ENCODE measurements at regions not wholly inside any gene's neighbourhood (a gene's known extent, or its start where the extent isn't known, plus 50 kb on each side); places are given as distances from the start of the nearest gene placed in this dataset.

GRCh38 chr15:96756146-96756545 lies 425.6 kb downstream of the NR2F2 start:
- DNase-seq, result no peak

DNA sequence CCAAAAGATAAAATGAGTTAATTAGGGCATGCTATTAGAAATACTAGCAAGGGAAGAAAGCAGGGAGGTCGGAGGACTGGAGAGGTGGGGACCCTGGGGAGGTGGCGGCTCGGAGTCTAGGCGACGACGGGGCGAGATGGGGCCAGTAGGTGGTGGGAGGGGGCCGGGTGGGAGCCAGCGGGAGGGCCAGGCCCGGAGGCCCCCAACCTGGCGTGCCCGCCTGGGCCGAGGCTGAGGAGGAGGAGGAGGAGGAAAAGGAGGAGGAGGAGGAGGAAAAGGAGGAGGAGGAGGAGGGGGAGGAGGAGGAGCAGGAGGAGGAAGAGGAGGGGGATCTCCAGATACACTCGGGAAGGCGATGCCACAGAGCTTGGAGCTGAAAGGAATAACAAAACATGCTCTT lies 426.2 kb downstream of the NR2F2 start:
- no peak for DNase-seq

GRCh38 chr15:96762566-96762965 lies 432.1 kb downstream of the NR2F2 start:
- no peak for DNase-seq

DNA sequence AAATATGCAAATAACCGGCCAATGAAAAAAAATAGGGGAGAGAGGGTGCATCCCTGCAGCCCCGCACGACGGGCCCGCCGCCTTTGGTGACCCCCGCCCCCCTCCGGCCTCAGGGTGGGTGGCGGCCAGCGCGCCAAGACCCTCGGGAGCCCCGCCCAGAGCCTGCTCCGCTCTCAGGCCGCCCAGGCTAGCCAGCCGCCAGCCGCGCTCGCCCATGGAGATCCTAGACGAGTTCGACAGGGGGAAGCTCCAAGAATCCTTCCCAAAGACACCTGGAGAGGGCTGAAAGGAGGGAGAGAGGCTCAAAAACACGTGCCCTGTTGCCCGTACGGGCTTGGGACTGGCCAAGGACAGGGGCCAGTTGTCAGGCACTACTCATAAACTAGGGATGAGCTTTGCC lies 434.0 kb downstream of the NR2F2 start:
- DNase-seq, result no peak

- no peak for DNase-seq
Observed at GRCh38 chr15:96764946-96765345, 434.4 kb downstream of the NR2F2 start.

DNA sequence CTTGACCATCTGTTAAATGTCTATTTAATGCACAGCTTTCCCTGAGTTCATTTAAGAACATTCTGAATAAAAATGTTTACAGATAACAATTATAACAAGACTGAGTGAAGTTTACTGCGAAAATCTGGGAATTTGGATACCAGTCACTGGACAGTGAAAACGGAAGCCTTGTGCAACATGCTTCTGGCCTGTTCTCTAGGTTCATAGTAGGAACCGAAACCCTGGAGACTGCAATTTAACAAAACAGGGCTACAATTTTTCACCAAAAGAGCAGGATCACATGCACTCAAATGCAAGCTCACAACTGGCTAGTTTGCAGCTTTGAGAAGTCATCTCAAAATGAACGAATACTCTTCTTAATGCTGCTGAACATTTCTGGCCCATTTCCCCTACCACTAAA lies 435.9 kb downstream of the NR2F2 start:
- no peak for DNase-seq

DNA sequence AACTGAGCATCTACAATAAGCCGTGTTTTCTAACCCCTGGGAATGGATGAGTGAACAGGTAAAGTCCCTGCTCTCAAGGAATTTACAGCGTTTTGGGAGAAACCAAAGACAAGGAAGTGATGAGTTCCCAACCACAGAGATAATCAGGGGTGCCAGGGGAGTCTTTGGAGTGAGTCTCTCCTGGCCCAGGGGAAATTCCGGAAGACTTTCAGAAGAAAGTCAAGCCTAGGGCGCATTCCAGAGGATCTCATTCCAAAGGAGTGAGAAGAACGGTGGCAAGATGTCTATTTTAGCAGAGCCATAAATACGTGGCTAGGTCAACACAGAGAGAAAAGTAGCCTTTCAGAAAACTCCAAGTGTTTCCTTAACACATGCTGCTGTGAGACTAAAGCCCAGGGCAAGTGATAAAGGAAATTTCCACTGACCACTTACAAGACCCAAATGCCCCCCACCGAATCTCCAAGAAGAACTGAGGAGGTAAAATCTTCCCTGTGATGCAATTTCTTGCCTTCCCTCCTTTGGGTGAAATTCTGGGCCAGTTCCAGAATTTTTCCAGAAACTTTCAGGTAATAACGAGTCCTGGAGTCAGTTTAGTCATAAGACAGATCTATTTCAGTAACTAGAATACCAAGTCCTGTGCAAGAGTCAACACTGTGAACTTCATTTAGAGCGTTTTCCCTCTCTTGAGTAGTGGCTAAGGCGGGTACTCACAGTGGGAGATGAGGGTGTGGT lies 437.4 kb downstream of the NR2F2 start:
- DNase-seq, result no peak

DNA sequence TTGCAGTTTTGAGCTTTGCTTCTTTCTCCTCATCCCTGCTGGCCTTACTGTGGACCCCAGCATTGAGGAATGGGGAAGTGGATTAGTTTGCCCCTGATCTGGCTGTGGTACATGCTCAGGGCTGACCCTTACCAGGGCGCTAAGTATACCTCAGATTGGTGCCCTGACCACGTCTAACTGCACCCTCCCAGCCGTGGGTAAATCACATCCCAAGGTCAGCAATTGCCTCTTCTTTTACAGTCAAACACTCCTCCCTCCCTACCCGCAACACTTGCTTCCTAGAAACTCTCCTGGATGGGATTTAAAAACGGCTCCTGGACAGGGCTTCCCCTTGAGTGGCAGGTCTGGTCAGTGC lies 437.9 kb downstream of the NR2F2 start:
- no peak for DNase-seq

- DNase-seq, result no peak
Observed at GRCh38 chr15:96771035-96771434, 440.5 kb downstream of the NR2F2 start.

DNA sequence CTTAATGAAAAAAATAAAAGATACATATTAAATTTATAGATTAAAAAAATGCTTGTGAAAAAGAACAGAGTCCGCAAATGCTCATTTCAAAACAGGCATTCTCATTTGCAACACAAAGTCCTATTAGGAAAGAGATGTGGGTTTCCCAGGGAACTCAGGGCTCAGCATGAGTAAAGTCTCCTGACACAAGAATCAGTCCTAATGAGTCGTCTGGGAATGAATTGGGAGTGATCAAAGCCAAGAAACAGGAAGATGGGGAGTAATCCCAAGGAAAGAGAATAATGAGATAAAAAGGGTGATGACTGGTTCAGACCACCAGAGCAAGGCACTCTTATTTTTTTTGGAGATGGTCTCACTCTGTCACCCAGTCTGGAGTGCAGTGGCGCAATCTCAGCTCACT lies 443.7 kb downstream of the NR2F2 start:
- no peak for DNase-seq

GRCh38 chr15:96783746-96784145 lies 453.2 kb downstream of the NR2F2 start:
- no peak for DNase-seq

DNA sequence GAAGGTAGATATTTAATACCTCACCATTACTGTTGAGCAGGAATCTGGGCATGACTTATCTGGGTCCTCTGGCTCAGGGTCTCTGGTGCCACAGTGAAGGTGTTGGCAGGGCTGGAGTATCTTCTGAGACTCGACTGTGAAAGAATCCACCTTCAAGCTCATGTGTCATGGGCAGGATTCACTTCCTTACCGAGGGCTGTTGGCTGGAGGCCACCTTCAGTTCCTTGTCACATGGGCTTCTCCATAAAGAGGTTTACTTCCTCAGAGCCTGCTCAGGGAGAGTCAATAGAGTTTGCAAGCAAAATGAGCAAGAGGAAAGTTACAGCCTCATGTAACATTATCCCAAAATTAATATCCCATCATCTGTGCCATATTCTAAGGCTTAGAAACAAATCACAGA lies 459.5 kb downstream of the NR2F2 start:
- no peak for DNase-seq

DNA sequence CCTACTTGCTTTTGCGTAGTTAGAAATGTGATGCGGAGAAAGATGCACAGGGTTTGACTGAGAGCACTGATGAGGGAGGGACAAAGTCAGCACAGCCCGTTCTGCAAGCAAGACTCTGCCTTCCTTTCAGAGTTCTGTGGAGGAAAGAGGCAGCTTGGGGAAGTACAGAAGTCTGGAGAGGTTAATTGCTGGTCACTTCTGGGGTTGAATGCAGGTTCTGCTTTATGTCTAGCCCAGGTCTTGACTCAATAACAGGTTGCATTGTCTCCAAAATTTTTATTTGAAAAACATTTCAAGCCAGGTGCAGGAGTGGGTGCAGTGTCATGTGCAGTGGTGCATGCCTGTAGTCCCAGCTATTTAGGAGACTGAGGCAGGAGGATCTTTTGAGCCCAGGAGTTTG lies 461.7 kb downstream of the NR2F2 start:
- DNase-seq, result no peak

GRCh38 chr15:96796841-96797240 lies 466.3 kb downstream of the NR2F2 start:
- DNase-seq, result no peak

GRCh38 chr15:96801576-96802150 lies 471.2 kb downstream of the NR2F2 start:
- DNase-seq, result no peak

GRCh38 chr15:96802611-96803255 lies 472.2 kb downstream of the NR2F2 start:
- DNase-seq, result no peak

GRCh38 chr15:96804754-96805153 lies 474.3 kb downstream of the NR2F2 start:
- DNase-seq, result no peak

DNA sequence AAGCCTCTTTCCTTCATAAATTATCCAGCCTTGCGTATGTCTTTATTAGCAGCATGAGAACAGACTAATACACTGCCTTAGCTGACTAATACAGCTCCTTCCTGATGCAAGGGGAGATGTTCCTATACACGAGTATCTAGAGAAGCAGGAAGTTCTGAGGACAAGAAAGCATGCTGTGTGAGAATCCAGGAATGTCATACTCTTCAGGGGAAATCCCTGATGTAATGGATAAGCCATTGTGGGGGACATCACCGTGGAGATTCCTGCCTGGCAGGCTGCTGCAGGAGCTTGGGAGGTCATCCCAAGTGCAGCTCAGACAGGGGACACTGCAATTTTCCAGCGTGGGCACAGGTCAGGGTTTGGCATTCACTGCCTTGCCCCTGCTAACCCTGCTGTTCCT lies 476.9 kb downstream of the NR2F2 start:
- no peak for DNase-seq

DNA sequence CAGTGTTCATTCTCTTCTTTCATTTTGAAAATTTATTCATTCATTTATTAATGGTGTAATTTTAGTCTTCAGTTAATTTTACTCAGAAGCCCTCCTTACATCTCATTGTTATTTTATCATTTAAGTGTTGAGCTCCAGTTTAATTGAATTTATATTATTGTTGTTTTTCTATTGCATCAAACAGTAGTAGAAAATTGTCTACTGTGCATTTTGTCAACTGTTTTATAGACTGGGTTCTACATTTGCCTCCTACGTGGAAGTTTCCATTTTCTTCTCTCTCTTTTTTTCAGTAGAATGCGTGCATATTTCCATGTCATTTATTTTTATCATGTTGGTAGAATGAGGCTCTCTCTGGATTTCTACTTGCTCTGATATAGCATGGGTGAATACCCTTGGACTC lies 487.4 kb downstream of the NR2F2 start:
- no peak for DNase-seq

DNA sequence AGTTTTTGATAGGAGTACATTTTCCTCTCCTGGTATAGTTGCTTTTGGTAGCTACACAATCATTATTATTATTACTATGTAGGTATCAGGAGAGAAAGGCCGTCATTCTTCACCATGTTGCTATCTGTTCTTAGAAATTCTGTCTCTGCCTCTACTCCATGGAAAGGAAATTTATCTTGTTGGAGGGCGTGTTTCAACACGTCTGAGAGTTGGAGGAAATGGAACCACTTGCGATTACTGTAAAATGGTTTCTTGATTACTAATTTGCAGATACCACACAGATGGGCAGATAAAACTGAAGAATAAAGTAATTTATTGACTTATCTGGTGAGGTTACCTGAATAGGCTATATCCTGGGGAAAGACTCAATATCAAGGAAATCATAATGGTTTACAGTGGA lies 488.4 kb downstream of the NR2F2 start:
- DNase-seq, result no peak

- no peak for DNase-seq
Observed at GRCh38 chr15:96827981-96828380, 497.5 kb downstream of the NR2F2 start.

- no peak for DNase-seq
Observed at GRCh38 chr15:96837241-96837970, 506.9 kb downstream of the NR2F2 start.

DNA sequence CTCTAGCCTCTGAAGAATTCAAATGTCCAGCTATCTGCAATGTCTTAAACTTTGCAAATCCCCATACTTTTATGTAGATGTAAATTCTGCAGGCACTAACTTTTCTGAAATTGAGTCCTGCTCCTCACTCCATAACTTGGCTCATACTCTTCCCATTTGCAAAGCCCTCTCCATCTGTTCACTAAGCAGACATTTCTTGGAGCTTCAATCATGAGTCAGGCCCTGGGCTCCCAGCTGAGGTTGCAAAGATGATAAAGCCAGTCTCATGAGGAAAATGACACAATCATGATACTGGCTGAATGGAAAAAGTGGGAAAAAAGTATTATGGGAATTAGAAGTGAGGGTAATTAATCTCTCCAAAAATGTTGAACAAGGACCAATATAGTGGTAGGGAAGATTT lies 507.6 kb downstream of the NR2F2 start:
- no peak for DNase-seq
